ENCODE measurements at regions not wholly inside any gene's neighbourhood (a gene's known extent, or its start where the extent isn't known, plus 50 kb on each side); places are given as distances from the start of the nearest gene placed in this dataset.

GRCh38 chr7:35390146-35390545, 136.2 kb upstream of the TBX20 start:
- TF ChIP-seq CTCF (IDR thresholded peaks at IDR 0.05) (no peak), POLR2AphosphoS5 (IDR thresholded peaks at IDR 0.05) (no peak)

Measured in sigmoid colon (tissue), 4 donors.